Keratinocyte (primary cell): ENCODE measurements at regions not wholly inside any gene's neighbourhood (a gene's known extent, or its start where the extent isn't known, plus 50 kb on each side); places are given as distances from the start of the nearest gene placed in this dataset.

Source experiments
- CTCF ChIP-seq, 3 experiments: IDR thresholded peaks in 1 of 3; conservative IDR thresholded peaks in 1 of 3; optimal IDR thresholded peaks in 1 of 3; 2 replicates in 2 of 3; 3 replicates in 1 of 3; pipeline versions ENCODE3 to v1.5.1; 2011; ENCODE audit warnings: low read length in 3 of 3, mild to moderate bottlenecking in 3 of 3, moderate library complexity in 2 of 3, control low read depth in 1 of 3, inconsistent platforms in 1 of 3; ENCODE audit not compliant: insufficient read depth in 2 of 3; ENCODE audit errors: extremely low read depth in 1 of 3
- EZH2 ChIP-seq: IDR thresholded peaks from one replicate; pipeline ENCODE4 v1.6.1; 2012; ENCODE audit warnings: inconsistent platforms, mild to moderate bottlenecking, low read length, moderate library complexity

GRCh38 chr6:103870970-103871369 is 988.7 kb downstream of the HACE1 start:
- TF ChIP-seq CTCF (optimal IDR thresholded peaks at IDR 0.05 in 1 of 3, IDR thresholded peaks at IDR 0.05 in 1 of 3, conservative IDR thresholded peaks at IDR 0.05 in 1 of 3; ENCODE audit: extremely low read depth in 1 of 3, insufficient read depth in 2 of 3, low read length in 3 of 3): no peak
- no peak for TF ChIP-seq EZH2
